Putamen (tissue), 1 donor: ENCODE measurements at regions not wholly inside any gene's neighbourhood (a gene's known extent, or its start where the extent isn't known, plus 50 kb on each side); places are given as distances from the start of the nearest gene placed in this dataset.
"Not testable (repeated sequence)": the region's sequence is repeated elsewhere in the genome, so short reads cannot be mapped to it uniquely, and the experiment has no call there.

Experiments
- DNase-seq: peaks from one replicate; pipeline ENCODE4 v3.0.0-alpha.2; 2016; ENCODE audit warnings: low spot score

DNA sequence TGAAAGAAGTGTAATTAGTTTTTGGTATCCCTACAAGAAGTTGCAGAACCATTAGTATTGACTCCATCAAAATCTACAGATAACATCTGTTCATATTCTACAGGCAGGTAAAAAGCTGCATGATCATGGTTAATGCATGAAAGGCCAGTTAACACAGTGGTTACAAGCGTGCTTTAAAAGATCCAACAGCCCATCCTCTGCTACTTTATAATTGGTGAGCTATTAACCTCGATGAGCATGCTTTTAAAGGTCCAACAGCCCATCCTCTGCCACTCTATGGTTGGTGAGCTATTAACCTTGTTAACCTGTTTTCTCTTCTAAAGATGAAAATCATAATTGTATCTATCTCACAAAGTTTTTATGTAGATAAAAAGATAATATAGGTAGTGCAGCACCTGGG is 289.3 kb downstream of the DUSP6 start:
- DNase-seq, result no peak

DNA sequence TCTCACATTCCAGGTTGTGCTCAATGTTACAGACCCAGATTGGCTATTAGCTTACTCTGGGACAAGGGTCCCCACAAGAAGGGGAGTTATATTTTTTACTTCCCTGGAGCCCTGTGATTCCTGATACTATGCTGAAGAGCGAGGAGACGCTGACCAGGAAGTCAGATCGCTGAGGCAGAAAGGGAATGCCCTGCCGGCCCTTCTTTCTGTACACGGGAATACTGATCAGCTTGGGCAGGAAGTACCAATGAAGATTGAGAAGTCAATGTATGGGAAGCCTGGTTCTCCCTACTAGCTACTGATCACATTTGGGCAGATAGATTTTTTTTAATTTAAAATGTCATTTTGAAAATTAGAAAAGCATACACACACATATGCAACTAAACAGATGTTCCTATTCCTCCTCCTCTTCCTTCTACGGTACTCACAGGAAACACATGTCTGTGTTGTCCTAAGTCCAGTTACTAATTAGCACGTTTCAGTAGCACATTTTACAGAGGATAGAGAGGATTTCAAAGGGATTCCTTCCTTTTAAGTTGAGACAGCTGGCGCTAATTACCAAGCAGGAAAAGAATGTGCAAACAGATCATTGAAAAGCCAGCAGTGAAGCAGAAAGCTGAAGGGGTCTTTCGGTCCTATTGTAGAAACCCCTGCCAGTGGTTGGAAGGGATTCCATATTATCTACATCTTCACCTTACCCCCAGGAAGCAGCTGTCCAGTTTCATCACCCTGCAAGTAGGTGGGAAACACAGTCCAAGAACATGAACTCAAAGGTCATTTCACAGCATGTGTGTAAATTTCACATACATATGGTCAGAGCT is 292.4 kb downstream of the DUSP6 start:
- DNase-seq, result no peak

DNA sequence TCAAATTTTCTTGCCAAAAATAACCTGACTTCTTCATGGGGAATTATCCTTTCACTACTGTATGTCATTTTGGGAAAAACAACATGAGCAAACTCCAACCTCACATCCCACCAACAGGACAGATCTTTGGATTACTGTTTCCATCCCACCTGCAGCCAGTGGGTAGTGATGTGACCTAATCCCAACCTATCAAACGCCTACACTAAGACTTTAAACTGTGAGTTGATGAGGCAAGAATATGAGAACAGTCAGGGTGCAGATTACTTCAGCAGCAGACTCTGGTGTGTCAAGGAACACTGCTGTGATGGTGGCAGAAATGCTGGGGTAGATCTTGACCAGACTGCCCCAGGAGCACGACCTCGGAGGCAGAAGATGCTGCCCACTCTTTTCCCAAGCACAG is 293.2 kb downstream of the DUSP6 start:
- peak; percentile 7 for DNase-seq

DNA sequence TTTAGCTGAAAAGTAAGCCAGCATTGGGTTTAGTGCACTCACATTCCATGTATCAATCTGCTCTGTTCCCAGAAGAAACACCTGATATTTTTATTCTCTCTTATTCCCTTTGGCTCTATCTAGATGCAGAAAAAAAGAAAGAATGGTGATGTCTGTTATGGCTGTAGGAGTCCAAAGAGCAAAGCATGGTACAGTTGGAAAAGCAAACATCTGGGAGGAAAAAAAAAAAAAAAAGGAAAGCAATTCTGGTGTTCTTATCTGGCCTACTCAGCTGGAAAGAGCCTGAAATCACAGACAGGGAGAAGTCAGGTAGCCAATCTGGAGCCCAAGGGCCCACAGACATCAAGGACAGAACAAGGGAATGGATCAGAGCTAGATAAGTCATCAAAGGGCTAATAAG is 293.9 kb downstream of the DUSP6 start:
- DNase-seq, result no peak

DNA sequence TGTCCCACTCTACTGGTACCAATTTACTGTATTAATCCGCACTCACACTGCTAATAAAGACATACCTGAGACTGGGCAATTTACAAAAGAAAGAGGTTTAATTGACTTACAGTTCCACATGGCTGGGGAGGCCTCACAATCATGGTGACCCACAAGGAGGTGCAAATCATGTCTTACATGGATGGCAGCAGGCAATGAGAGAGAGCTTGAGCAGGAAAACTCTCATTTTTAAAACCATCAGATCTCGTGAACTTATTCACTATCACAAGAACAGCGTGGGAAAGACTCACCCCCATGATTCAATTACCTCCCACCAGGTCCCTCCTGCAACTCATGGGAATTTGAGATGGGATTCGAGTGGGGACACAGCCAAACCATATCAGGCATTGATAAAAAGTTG is 298.5 kb downstream of the DUSP6 start:
- DNase-seq, result not testable (repeated sequence)

DNA sequence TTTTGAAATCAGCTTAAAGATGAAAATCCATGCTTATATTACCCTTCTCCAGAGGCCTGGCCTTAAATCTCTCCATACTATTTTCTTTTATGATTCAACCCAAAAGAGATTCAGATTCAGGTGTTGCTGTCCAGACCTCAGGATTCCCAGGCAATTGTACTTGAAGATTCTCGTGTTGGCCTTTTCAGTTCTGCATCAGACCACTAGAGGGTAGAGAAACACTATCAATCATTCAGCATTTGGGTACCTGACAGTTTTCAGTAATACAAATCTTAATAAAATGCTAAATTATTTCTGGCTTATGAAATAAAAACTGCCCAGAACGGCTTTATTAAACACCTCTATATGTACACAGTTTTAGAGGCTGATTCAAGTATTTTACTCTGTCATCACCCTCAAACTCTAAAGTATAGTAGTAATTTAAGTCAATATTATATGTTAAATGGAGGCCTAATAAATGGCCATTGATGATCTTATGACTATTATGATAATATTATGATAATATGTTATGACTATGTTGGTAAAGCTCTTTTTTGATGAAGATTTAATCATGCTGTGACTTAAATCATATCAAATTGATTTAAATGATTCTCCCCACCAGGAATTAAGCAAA is 301.1 kb downstream of the DUSP6 start:
- DNase-seq, result peak; percentile 52

DNA sequence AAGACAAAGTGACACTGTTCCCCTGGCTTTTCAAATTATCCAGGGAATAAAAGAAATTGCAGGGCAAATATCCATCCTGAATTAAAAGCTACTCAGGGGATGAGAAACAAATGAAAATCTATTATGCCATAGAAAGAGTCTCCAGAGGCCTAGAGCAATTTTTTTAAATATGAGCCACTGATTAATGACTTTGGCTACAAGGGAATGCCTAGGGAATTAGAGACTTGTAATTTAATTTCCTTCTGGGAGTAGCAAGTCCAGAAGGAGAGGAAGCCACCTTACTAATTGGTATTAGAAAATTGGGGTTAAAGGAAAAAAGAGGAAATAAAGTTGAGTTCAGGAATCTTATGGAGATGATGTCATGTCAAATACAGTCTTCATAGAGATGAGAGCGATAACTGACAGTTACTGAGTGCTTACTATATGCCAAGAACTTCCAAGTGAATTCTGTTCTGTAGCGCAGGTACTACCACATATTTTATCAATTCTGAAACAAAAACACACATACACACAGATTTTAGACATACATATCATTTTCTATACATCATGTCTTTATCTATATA is 304.4 kb downstream of the DUSP6 start:
- DNase-seq, result no peak

DNA sequence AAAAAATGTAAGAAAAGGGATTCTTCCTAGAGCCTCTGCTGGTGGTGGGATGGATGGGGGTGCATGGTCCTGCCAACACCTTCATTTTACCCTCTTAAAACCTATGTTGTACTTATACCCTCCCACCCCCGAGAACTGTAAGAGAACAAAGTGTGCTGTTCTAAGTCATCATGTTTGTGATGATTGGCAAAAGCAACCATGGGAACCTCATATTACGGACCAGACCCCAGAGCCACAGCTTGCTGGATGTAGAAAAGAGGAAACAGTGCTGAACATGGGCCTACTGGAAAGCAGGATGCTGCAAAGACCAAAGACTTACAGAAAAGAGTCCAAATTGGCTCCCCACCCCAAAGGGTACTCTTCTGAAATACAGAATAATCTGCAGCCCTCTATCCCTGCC is 311.2 kb downstream of the DUSP6 start:
- DNase-seq, result no peak

DNA sequence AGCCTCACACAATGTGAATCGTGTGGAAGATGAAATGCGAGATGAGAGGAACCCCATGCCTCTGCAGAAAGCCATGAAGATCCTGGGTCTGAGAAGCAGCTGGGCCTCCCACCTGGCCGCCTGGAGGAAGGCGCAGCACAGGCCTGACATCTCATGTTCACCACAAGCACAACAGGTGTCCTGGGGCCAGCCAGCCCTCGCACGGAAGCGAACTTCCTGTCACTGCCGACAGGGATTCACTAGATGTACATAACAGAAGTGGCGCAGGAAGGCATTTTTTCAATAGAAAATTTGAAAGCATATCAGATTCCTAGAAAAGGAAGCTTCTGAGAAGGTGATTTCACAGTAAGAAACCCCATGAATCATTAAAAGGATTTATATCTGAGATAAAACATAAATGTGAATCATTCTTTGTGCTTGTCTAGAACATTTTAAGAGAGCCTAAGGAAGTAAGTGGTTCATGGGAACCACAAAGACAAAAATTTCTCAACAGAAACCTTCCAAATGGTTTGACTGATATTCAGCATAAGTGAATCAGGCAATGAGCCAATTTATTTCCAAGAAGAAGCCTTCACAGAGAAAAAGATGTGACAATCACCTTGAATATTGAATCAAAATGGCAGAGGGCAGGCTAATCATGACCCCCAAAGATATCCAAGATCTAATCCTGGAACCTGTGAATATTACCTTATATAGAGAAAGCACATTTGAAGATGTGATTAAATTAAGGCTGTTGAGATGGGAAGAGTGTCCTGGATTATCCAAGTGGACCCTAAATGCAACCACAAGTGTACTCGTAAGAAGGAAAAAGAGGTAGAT is 311.9 kb downstream of the DUSP6 start:
- DNase-seq, result no peak

DNA sequence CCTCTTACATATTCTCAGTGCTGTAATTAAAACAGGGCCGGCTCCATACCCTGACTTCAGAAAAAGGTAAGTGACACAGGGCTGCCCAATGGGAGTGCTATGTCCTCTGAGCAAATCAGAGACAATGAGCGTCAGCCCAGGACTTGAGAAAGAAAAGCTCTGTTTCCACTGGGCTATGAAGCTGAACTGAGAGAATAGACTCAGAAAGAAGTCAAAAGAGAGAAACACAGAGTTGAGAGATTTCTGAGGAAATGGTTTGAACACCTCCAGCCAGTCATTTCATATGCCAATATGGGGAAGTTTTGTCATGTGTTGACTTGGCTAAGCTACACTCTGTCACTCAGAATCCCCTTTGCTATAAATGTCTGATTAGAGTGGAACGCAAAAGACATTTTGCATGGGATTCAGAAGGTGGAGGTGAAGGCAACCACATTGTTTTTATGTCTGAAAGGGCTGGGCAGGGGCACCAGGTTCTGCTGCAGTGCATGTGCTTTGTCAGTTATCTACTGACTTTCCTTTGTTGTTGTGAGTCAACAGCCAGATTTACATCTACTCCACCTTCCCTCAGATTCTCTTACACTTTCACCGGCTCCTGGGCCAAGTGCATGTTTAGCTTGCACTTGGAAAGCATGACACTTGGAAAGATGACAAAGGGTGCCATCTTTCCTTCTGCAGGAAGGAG is 313.3 kb downstream of the DUSP6 start:
- no peak for DNase-seq

DNA sequence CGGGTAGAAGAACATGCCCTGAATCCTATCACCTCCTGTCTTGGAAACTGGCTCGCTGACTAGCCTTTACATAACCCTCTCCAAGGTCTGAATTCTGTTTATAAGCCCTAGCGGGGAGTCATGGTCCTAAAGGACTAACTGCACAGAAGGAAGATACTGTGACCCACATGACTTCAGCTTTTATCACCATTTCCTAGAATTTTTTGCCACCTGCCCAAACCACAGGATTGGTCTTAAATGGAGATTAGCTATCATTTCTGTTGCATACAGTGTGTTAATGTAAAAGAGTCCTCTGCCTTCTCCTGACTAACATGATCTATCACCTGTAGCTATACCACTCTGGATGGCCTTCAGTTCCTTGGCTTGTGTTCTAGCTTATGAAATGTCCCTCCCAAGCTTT is 319.2 kb downstream of the DUSP6 start:
- no peak for DNase-seq

DNA sequence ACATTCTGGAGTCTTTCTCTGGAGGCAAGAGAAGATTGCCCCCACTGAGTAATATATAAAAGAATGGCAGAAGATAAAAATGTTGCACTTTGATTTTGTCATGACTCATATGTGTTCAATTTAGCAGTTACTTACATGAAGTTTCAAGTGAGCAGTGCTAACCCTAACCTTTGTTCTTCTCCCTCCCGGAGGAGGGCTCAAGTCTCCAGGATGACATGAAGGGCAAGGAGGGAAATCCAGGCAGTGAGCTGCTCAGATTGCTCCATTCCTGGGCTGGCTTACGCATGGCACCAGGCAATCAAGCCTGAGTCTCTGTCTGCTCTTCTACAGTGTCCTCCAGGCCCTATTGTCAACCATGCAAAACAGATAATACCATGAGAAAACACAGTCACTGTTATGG is 322.3 kb downstream of the DUSP6 start:
- DNase-seq, result no peak

DNA sequence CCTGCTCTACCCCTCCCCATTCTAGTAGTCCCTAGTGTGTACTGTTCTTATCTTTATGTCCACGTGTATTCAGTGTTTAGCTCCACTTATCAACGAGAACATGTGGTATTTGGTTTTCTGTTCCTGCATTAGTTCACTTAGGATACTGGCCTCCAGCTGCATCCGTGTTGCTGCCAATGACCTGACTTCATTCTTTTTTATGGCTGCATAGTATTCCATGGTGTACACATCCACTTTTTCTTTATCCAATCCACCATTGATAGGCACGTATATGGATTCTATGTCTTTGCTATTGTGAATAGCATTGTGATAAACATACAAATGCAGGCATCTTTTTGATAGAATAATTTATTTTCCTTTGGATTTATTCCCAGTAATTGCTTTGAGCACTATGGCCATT is 327.7 kb downstream of the DUSP6 start:
- DNase-seq, result no peak

DNA sequence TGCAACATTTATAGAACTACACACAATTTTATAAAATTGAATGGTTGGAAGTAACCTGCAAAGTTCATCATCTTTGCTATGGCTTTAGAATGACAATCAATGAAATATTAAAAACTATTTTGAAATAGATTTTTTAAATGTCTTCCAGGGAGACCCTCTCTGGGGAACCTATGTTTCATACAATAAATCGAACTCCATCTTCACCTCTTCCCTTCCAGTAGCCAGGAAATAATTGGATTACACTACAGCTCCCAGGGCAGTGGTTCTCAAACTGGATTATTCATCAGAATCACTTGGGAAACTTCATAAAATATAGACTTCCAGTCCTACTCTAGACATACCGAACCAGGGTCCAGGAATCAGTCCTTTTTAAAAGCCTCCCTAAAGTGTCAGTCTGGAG is 328.4 kb downstream of the DUSP6 start:
- no peak for DNase-seq

DNA sequence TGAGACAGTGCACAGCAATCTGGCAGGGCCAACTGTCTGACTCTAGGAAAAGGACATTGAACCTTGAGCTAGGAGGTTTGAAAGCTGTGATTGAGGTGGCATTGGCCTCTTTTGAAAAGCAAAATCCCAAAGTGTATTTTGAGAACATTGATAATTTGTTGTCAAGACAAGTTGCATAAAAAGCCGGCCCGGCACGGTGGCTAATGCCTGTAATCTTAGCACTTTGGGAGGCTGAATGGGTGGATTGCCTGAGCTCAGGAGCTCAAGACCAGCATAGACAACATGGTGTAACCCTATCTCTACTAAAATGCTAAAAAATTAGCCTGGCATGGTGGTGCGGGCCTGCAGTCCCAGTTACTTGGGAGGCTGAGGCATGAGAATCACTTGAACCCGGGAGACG is 331.6 kb downstream of the DUSP6 start:
- no peak for DNase-seq

DNA sequence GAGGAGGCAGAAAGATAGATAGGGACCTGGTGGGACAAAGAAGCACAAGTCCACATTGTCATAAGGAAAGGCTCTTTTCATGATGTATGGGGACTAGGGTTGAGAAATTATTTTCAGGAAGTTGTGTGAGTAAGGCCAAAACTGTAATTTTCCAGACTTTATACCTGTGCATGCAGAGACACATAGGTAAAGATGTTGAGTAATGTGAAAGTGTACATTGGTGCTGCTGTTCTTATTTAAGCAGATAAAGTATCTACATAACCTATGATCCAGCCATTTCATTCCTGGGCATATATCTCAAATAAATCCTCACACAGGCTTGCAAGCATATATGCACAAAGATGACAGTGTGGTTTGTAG is 332.2 kb downstream of the DUSP6 start:
- DNase-seq, result no peak

DNA sequence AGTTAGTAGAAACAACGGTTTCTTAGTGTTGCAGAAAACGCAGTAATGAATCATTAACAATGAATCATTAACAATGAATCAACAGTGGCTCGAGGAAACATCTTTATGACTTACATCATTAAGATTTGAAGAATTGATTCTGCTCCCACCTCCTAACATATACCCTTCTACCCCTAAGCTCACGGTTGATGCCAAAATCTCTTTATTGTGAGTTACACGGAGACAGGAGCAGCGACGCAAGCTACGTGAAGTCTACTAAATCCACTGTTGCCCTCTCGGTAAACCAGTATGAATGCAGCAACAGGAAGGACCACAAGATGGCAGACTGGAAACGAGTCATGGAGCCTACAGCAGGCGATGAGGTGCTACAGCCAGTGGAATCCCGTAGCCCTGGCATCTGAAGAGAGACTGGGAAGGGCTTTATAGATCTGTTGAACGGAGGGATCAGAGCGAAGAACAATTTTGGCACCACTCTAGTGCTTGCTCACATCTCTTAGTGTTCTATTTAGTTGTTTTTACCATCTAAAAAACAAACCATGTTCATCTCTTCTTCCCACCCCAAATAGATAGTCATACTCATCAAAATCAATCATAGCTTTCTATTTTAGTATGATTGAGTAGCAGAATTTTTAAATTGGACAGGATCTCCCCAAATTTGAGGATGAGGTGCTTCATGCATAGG is 332.7 kb downstream of the DUSP6 start:
- peak; percentile 79 for DNase-seq

DNA sequence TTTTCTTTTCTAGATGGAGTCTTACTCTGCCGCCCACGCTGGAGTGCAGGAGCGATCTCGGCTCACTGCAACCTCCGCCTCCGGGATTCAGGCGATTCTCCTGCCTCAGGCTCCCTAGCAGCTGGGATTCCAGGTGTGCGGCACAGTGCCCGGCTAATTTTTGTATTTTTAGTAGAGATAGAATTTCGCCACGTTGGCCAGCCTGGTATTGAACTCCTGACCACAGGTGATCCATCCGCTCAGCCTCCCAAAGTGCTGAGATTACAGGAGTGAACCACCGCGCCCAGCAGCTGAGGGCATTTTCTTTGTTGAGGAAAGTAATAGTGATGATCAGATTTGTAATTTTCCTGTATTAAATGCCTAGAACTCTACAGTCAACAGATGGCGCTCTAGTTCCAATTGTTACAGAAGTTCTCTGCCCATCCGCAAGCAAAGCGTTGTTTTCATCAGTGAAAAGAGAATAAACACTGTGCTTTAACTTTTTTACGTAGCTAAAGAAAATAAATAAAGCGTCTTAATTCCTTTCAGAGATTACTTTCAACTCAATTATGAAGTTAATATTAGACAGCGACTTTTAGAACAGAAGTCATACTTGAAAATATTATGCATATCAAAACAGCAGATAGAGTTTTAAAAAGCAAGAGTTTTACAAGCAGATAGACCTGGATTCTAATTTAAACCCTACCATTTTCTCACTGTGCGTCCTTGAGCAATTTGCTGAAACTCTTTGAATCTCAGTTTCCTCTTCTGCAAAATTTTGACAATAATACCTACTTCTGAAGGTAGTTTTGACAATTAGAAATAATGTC is 335.1 kb downstream of the DUSP6 start:
- peak; percentile 52 for DNase-seq

DNA sequence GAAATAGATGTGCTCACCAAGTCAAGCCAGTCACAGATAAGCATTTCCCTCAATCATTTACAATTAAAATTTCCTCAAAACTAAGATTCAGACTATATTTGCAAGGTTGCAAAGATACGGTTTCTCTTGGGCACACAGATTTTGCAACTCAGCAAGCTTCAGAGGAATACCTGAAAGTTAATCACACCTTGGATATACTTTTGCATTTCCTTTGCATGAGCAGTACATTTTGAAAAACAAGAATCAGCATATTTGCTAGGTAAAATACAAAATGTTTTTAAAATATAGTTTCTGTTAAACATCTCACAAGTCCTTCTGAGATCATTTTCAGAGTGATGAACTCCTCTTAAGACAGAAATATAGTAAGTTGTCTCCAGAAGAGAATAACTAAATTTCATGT is 336.9 kb downstream of the DUSP6 start:
- no peak for DNase-seq

DNA sequence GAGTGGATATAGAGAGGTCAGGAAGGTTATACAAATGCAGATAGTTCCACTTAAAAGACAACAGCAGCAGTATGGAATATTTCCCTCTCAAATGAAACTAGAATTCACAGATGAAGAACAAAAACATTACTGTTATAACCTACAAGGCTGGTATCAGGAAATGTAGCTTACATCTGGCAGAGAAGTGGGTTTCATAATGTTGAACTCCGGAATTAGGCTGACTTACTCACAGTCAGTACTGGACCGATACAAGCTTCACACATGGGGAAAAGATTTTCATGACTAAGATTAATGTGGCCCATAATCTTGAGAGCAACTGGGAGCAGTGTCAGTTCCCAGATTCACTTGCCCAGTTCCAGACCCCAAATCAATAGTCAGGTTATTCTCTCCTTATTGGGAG is 353.9 kb downstream of the DUSP6 start:
- DNase-seq, result no peak
